K562 (cell line): ENCODE measurements at regions not wholly inside any gene's neighbourhood (a gene's known extent, or its start where the extent isn't known, plus 50 kb on each side); places are given as distances from the start of the nearest gene placed in this dataset.

Experiments
- LARP7 ChIP-seq: fragments of 450-650 bp; IDR thresholded peaks from 2 replicates; pipeline ENCODE4 v1.6.1; 2016
- SETDB1 ChIP-seq: IDR thresholded peaks from one replicate; pipeline ENCODE4 v1.6.1; 2012; ENCODE audit warnings: low read length, control low read depth, inconsistent platforms
- SREBF1 ChIP-seq: fragments of 150-350 bp; IDR thresholded peaks from 2 replicates; pipeline ENCODE4 v1.6.1; 2014; ENCODE audit warnings: antibody characterized with exemption, low read depth, low read length, borderline replicate concordance
- ZNF518B ChIP-seq: fragments of 250-450 bp; sonication (Bioruptor Pico); IDR thresholded peaks from 2 replicates; pipeline ENCODE4 v1.5.0; 2021; ENCODE audit warnings: mild to moderate bottlenecking, moderate library complexity
- ZNF609 ChIP-seq: sonication (generic); formaldehyde crosslinking; IDR thresholded peaks from 2 replicates; pipeline ENCODE4 v1.8.1; 2023; ENCODE audit warnings: missing genetic modification reagents, mild to moderate bottlenecking, borderline replicate concordance

DNA sequence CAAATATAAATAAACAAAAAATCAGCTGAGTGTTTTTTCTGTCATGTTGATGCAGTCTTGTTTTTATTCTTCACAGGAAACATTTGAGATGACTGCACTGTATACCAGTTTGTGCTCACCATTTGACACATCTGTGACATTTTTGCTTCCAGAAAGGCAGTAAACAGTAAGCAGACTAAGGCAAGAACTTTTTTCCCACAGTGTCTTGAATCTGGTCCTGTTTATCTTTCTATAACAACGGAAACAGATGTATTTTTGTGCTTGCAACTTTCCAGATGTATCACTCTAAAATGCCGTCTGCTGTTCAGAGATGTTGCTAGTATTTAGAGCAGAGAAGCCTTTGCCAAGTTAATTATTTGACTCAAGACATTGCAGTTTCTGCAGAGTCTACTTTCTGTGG is 105.5 kb downstream of the ZC3H11B start (continued):
- TF ChIP-seq ZNF609 (CRISPR knock-in tag), result no peak
- TF ChIP-seq ZNF518B (CRISPR knock-in tag), result no peak
- no peak for TF ChIP-seq SETDB1
- TF ChIP-seq LARP7, result no peak
- TF ChIP-seq SREBF1, result no peak
